NCI-H69 (cell line): ENCODE measurements at regions not wholly inside any gene's neighbourhood (a gene's known extent, or its start where the extent isn't known, plus 50 kb on each side); places are given as distances from the start of the nearest gene placed in this dataset.

Experiments used
- DNase-seq: peaks from one replicate; lab custom pipeline; 2025; lab: John Stamatoyannopoulos, UW

- no peak for DNase-seq
Measured at GRCh38 chr13:22505489-22505888, 675.3 kb upstream of the SGCG start.

GRCh38 chr13:22506096-22506691, 674.6 kb upstream of the SGCG start:
- no peak for DNase-seq

- DNase-seq = peak; percentile 62
Measured at GRCh38 chr13:22517544-22517943, 663.2 kb upstream of the SGCG start.

GRCh38 chr13:22536851-22537250, 643.9 kb upstream of the SGCG start:
- no peak for DNase-seq

- DNase-seq = no peak
Measured at GRCh38 chr13:22538400-22538799, 642.4 kb upstream of the SGCG start.

GRCh38 chr13:22549126-22549525, 631.7 kb upstream of the SGCG start:
- no peak for DNase-seq

GRCh38 chr13:22561581-22561980, 619.2 kb upstream of the SGCG start:
- DNase-seq = peak; percentile 81

- DNase-seq = peak; percentile 50
Measured at GRCh38 chr13:22562116-22562515, 618.7 kb upstream of the SGCG start.

- no peak for DNase-seq
Measured at GRCh38 chr13:22563272-22563671, 617.5 kb upstream of the SGCG start.

GRCh38 chr13:22569811-22570210, 611.0 kb upstream of the SGCG start:
- peak; percentile 1 for DNase-seq

- no peak for DNase-seq
Measured at GRCh38 chr13:22589880-22590279, 590.9 kb upstream of the SGCG start.

GRCh38 chr13:22592515-22592914, 588.3 kb upstream of the SGCG start:
- DNase-seq = peak; percentile 48

- peak; percentile 88 for DNase-seq
Measured at GRCh38 chr13:22594041-22594440, 586.7 kb upstream of the SGCG start.

- DNase-seq = peak; percentile 41
Measured at GRCh38 chr13:22596171-22596863, 584.5 kb upstream of the SGCG start.

- DNase-seq = no peak
Measured at GRCh38 chr13:22599156-22599555, 581.6 kb upstream of the SGCG start.

- DNase-seq = no peak
Measured at GRCh38 chr13:22618002-22618401, 562.8 kb upstream of the SGCG start.

- no peak for DNase-seq
Measured at GRCh38 chr13:22625691-22626090, 555.1 kb upstream of the SGCG start.

- DNase-seq = peak; percentile 58
Measured at GRCh38 chr13:22629374-22629773, 551.4 kb upstream of the SGCG start.

- no peak for DNase-seq
Measured at GRCh38 chr13:22642088-22642487, 538.7 kb upstream of the SGCG start.

- DNase-seq = no peak
Measured at GRCh38 chr13:22644941-22645340, 535.8 kb upstream of the SGCG start.

- DNase-seq = no peak
Measured at GRCh38 chr13:22647156-22647850, 533.5 kb upstream of the SGCG start.

- no peak for DNase-seq
Measured at GRCh38 chr13:22648320-22648801, 532.4 kb upstream of the SGCG start.

- no peak for DNase-seq
Measured at GRCh38 chr13:22652796-22653195, 528.0 kb upstream of the SGCG start.
